Endothelial cell of umbilical vein (primary cell): ENCODE measurements at regions not wholly inside any gene's neighbourhood (a gene's known extent, or its start where the extent isn't known, plus 50 kb on each side); places are given as distances from the start of the nearest gene placed in this dataset.

ENCODE experiments used
- BruUV-seq: library from RNA; stranded (reverse); fragments of 400-500 nt; replicated peaks from 2 replicates; lab custom pipeline; 2021; lab: Mats Ljungman, UMichigan
- CTCF ChIA-PET: fragments of 300-600, 350-600 bp; sonication (Branson Sonifier 250); formaldehyde crosslinking; loops from one replicate; lab custom pipeline; 2021; ENCODE audit warnings: antibody characterized with exemption, inconsistent platforms; lab: Charles Lee
- POLR2A ChIA-PET: fragments of 300-600, 350-600 bp; sonication (Branson Sonifier 250); formaldehyde crosslinking; loops from one replicate; lab custom pipeline; 2021; ENCODE audit warnings: antibody characterized with exemption, inconsistent platforms; lab: Charles Lee
- DNase-seq: peaks from one replicate; pipeline ENCODE4 v3.0.0-alpha.2; 2011; ENCODE audit warnings: low read depth, low spot score
- FAIRE-seq: peaks from 2 replicates; lab custom pipeline; 2011; peaks lifted over from hg19 to GRCh38; lab: Jason Lieb, UNC
- H2AFZ ChIP-seq: 2 replicates; pipeline ENCODE4 v1.6.0; 2012; ENCODE audit warnings: low read depth, low read length, control low read depth, inconsistent platforms
- H3K27ac ChIP-seq: 2 replicates; pipeline ENCODE4 v1.5.1; 2011; ENCODE audit warnings: low read depth, mild to moderate bottlenecking, control low read depth, low read length, moderate library complexity; ENCODE audit not compliant: insufficient read depth
- H3K27me3 ChIP-seq, 2 experiments: 2 replicates each; pipeline versions ENCODE4 v1.6.0 to v1.6.1; 2011; ENCODE audit warnings: low read length in 2 of 2, mixed read lengths in 1 of 2; ENCODE audit not compliant: control insufficient read depth in 2 of 2, insufficient read depth in 2 of 2
- H3K36me3 ChIP-seq, 2 experiments: 2 replicates in 1 of 2; 3 replicates in 1 of 2; pipeline ENCODE4 v1.5.1; 2011; ENCODE audit warnings: low read length in 2 of 2, mild to moderate bottlenecking in 1 of 2, moderate library complexity in 1 of 2; ENCODE audit not compliant: control insufficient read depth in 2 of 2, insufficient read depth in 2 of 2; ENCODE audit errors: extremely low read depth in 1 of 2
- H3K4me1 ChIP-seq: 3 replicates; pipeline ENCODE4 v1.5.1; 2011; ENCODE audit warnings: mild to moderate bottlenecking, low read length; ENCODE audit not compliant: control insufficient read depth, insufficient read depth; ENCODE audit errors: extremely low read depth
- H3K4me2 ChIP-seq: 2 replicates; pipeline ENCODE4 v1.6.1; 2011; ENCODE audit warnings: low read length, control low read depth, mixed read lengths; ENCODE audit not compliant: insufficient read depth
- H3K4me3 ChIP-seq, 3 experiments: fragments of 200-600 bp in 1 of 3; sonication (generic), shearing (Covaris generic) in 1 of 3; replicated peaks in 1 of 3; 2 replicates each; pipeline ENCODE4 v1.5.1; 2011 to 2016; ENCODE audit warnings: control low read depth in 3 of 3, low read length in 3 of 3, mild to moderate bottlenecking in 2 of 3, inconsistent platforms in 1 of 3, low read depth in 1 of 3, moderate library complexity in 1 of 3; ENCODE audit not compliant: insufficient read depth in 1 of 3
- H3K79me2 ChIP-seq: 2 replicates; pipeline ENCODE4 v1.6.0; 2012; ENCODE audit warnings: low read length, inconsistent platforms; ENCODE audit not compliant: control insufficient read depth, insufficient read depth
- H3K9ac ChIP-seq: replicated peaks from 2 replicates; pipeline ENCODE3; 2011; ENCODE audit warnings: low read length, control low read depth; ENCODE audit not compliant: insufficient read depth; ENCODE audit errors: extremely low read depth
- H3K9me1 ChIP-seq: replicated peaks from 3 replicates; pipeline ENCODE4 v1.6.0; 2011; ENCODE audit warnings: mild to moderate bottlenecking, low read length; ENCODE audit not compliant: control insufficient read depth, insufficient read depth; ENCODE audit errors: extremely low read depth
- H3K9me3 ChIP-seq: replicated peaks from 2 replicates; pipeline ENCODE4 v1.5.1; 2012; ENCODE audit warnings: low read length, inconsistent platforms; ENCODE audit not compliant: control insufficient read depth, insufficient read depth
- H4K20me1 ChIP-seq: replicated peaks from 2 replicates; pipeline ENCODE3; 2011; ENCODE audit warnings: mild to moderate bottlenecking, low read length; ENCODE audit not compliant: control insufficient read depth, insufficient read depth; ENCODE audit errors: extremely low read depth
- EZH2 ChIP-seq: IDR thresholded peaks from 2 replicates; pipeline ENCODE4 v1.6.1; 2012; ENCODE audit warnings: borderline replicate concordance, low read depth, mild to moderate bottlenecking, moderate library complexity, low read length, inconsistent platforms; ENCODE audit not compliant: severe bottlenecking
- GATA2 ChIP-seq: IDR thresholded peaks from 2 replicates; pipeline ENCODE4 v1.7.0; 2011; ENCODE audit warnings: low read depth, mild to moderate bottlenecking, moderate library complexity, mixed read lengths, low read length; ENCODE audit not compliant: insufficient read length, insufficient read depth
- JUN ChIP-seq: IDR thresholded peaks from 2 replicates; pipeline ENCODE4 v1.6.1; 2011; ENCODE audit warnings: borderline replicate concordance, low read depth; ENCODE audit not compliant: insufficient read length, insufficient read depth
- MYC ChIP-seq: IDR thresholded peaks from one replicate; pipeline ENCODE4 v1.6.1; 2011; ENCODE audit warnings: mild to moderate bottlenecking, low read depth, low read length
- dilution Hi-C: fragments of 300-500 bp; cut with MboI; formaldehyde crosslinking; loops from one replicate; pipeline ENCODE4 v1.15.0; 2019; ENCODE audit warnings: low sequenced_read_pairs; ENCODE audit not compliant: extremely low pct_ligation_motif_present
- intact Hi-C: fragments of 100-400 bp; cut with micrococcal nuclease; formaldehyde crosslinking; loops from one replicate; pipeline ENCODE4 v1.10.0; 2022
- TF ChIP-seq, protein P1 (sequence below), 2 donors: IDR thresholded peaks; 1 replicate in 1 of 2; 2 replicates in 1 of 2; pipeline ENCODE4 v1.5.1; 2011; ENCODE audit warnings: low read length in 2 of 2, mild to moderate bottlenecking in 2 of 2, moderate library complexity in 2 of 2, control low read depth in 1 of 2, inconsistent platforms in 1 of 2, low read depth in 1 of 2; ENCODE audit not compliant: insufficient read depth in 1 of 2; ENCODE audit errors: extremely low read depth in 1 of 2
- TF ChIP-seq, protein P2 (sequence below): IDR thresholded peaks from 2 replicates; pipeline ENCODE4 v1.6.1; 2011; ENCODE audit not compliant: insufficient read depth, insufficient read length

GRCh38 chr4:151606061-151606460 is 154.7 kb downstream of the GATB start:
- Histone ChIP-seq H2AFZ (no peak overlapping the region), H3K4me3 (no peak overlapping the region), H3K4me1 (no peaks in the 10 kb centered on the region), H3K27ac (no peak overlapping the region), H4K20me1 (no peaks in the 10 kb centered on the region), H3K9ac (no peak overlapping the region), H3K27me3 (peaks cover 0 to 5% of the 10 kb centered on the region in 2 experiments), H3K9me1 (no peaks in the 10 kb centered on the region), H3K79me2 (no peaks in the 10 kb centered on the region), H3K9me3 (no peaks in the 10 kb centered on the region), H3K36me3 (no peaks in the 10 kb centered on the region), H3K4me2 (no peak overlapping the region)
- no TSS peak for BruUV-seq
- FAIRE-seq, result no peak
- ChIA-PET POLR2A (no interaction called here), CTCF (interaction anchor here (1.4 to 2.5 kb wide), 2 partner anchors 329 to 489 kb away, joined by 3 to 22 read pairs; partner anchors contain the start of gene PRSS48)
- TF ChIP-seq, protein P1, sequence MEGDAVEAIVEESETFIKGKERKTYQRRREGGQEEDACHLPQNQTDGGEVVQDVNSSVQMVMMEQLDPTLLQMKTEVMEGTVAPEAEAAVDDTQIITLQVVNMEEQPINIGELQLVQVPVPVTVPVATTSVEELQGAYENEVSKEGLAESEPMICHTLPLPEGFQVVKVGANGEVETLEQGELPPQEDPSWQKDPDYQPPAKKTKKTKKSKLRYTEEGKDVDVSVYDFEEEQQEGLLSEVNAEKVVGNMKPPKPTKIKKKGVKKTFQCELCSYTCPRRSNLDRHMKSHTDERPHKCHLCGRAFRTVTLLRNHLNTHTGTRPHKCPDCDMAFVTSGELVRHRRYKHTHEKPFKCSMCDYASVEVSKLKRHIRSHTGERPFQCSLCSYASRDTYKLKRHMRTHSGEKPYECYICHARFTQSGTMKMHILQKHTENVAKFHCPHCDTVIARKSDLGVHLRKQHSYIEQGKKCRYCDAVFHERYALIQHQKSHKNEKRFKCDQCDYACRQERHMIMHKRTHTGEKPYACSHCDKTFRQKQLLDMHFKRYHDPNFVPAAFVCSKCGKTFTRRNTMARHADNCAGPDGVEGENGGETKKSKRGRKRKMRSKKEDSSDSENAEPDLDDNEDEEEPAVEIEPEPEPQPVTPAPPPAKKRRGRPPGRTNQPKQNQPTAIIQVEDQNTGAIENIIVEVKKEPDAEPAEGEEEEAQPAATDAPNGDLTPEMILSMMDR (IDR thresholded peaks at IDR 0.05; ENCODE audit: extremely low read depth in 1 of 2, insufficient read depth in 1 of 2, low read depth in 1 of 2, low read length in 2 of 2), result no peak
- TF ChIP-seq JUN, result no peak
- TF ChIP-seq MYC, result no peak
- TF ChIP-seq, protein P2, sequence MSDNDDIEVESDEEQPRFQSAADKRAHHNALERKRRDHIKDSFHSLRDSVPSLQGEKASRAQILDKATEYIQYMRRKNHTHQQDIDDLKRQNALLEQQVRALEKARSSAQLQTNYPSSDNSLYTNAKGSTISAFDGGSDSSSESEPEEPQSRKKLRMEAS, result no peak
- TF ChIP-seq EZH2, result no peak
- no peak for TF ChIP-seq GATA2
- DNase-seq, result no peak
- intact Hi-C loops (no loop called here), dilution Hi-C loops (no loop called here)
